IMR-90 (cell line): ENCODE measurements at regions not wholly inside any gene's neighbourhood (a gene's known extent, or its start where the extent isn't known, plus 50 kb on each side); places are given as distances from the start of the nearest gene placed in this dataset.

Experiments
- ATAC-seq: fragments of 200-7000 bp; cut with Tn5 transposase; 2 replicates; pipeline ENCODE4 v1.9.1; 2020; ENCODE audit warnings: low read depth, mild to moderate bottlenecking, moderate library complexity
- BruUV-seq: library from RNA; stranded (reverse); fragments of 400-500 nt; replicated peaks from 2 replicates; lab custom pipeline; 2021; lab: Mats Ljungman, UMichigan
- CTCF ChIA-PET: fragments of 300-600 bp; formaldehyde crosslinking; extraction: SDS; loops from one replicate; lab custom pipeline; 2021; ENCODE audit warnings: antibody characterized with exemption; lab: Yijun Ruan, JAX
- POLR2A ChIA-PET: fragments of 300-600 bp; sonication (Branson Sonifier 250); formaldehyde crosslinking; loops from one replicate; lab custom pipeline; 2022; ENCODE audit warnings: antibody characterized with exemption; ENCODE audit not compliant: unreplicated experiment; lab: Charles Lee
- DNase-seq: peaks from one replicate; pipeline ENCODE4 v3.0.0; 2013
- H2AFZ ChIP-seq: replicated peaks from 2 replicates; pipeline ENCODE3; 2013; ENCODE audit warnings: low read length, mild to moderate bottlenecking; ENCODE audit not compliant: poor library complexity
- H2AK5ac ChIP-seq: 2 replicates; pipeline ENCODE4 v1.6.1; 2013; ENCODE audit warnings: low read depth, low read length, inconsistent platforms
- H2AK9ac ChIP-seq: replicated peaks from 2 replicates; pipeline ENCODE3; 2013; ENCODE audit warnings: mild to moderate bottlenecking, low read depth, low read length, moderate library complexity; ENCODE audit not compliant: poor library complexity
- H2BK120ac ChIP-seq: 2 replicates; pipeline ENCODE4 v1.6.1; 2013; ENCODE audit warnings: low read depth, low read length, inconsistent platforms
- H2BK15ac ChIP-seq: 3 replicates; pipeline ENCODE4 v1.6.1; 2013; ENCODE audit warnings: low read depth, low read length, inconsistent platforms
- H2BK20ac ChIP-seq: 2 replicates; pipeline ENCODE4 v1.6.1; 2013; ENCODE audit warnings: low read depth, mild to moderate bottlenecking, inconsistent platforms, low read length, moderate library complexity
- H2BK5ac ChIP-seq: 2 replicates; pipeline ENCODE4 v1.6.1; 2013; ENCODE audit warnings: mild to moderate bottlenecking, low read depth, low read length, inconsistent platforms; ENCODE audit not compliant: poor library complexity, severe bottlenecking
- H3K14ac ChIP-seq: replicated peaks from 2 replicates; pipeline ENCODE4 v1.6.1; 2013; ENCODE audit warnings: low read depth, low read length, inconsistent platforms
- H3K18ac ChIP-seq: 2 replicates; pipeline ENCODE4 v1.6.1; 2013; ENCODE audit warnings: low read depth, low read length, control low read depth
- H3K23ac ChIP-seq: 2 replicates; pipeline ENCODE4 v1.6.1; 2013; ENCODE audit warnings: low read depth, low read length, inconsistent platforms
- H3K27ac ChIP-seq: 2 replicates; pipeline ENCODE4 v1.5.1; 2013; ENCODE audit warnings: mild to moderate bottlenecking, control low read depth, low read length; ENCODE audit not compliant: insufficient read depth
- H3K27me3 ChIP-seq: 2 replicates; pipeline ENCODE4 v1.6.1; 2013; ENCODE audit warnings: low read length; ENCODE audit not compliant: control insufficient read depth, insufficient read depth
- H3K36me3 ChIP-seq: 2 replicates; pipeline ENCODE4 v1.6.1; 2013; ENCODE audit warnings: low read length, mixed read lengths; ENCODE audit not compliant: control insufficient read depth, insufficient read depth
- H3K4ac ChIP-seq: 2 replicates; pipeline ENCODE4 v1.6.1; 2013; ENCODE audit warnings: low read depth, low read length, inconsistent platforms
- H3K4me1 ChIP-seq: 2 replicates; pipeline ENCODE4 v1.6.1; 2013; ENCODE audit warnings: low read length, mixed read lengths; ENCODE audit not compliant: control insufficient read depth, insufficient read depth
- H3K4me2 ChIP-seq: 2 replicates; pipeline ENCODE4 v1.6.1; 2013; ENCODE audit warnings: low read depth, mild to moderate bottlenecking, control low read depth, low read length, moderate library complexity
- H3K4me3 ChIP-seq: 2 replicates; pipeline ENCODE4 v1.5.1; 2013; ENCODE audit warnings: low read depth, mild to moderate bottlenecking, control low read depth, low read length, moderate library complexity; ENCODE audit not compliant: insufficient read depth
- H3K56ac ChIP-seq: 2 replicates; pipeline ENCODE4 v1.6.1; 2013; ENCODE audit warnings: low read length, inconsistent platforms; ENCODE audit not compliant: insufficient read depth; ENCODE audit errors: extremely low read depth
- H3K79me1 ChIP-seq, 2 experiments: 2 replicates each; pipeline ENCODE4 v1.6.1; 2013; ENCODE audit warnings: low read length in 2 of 2, inconsistent platforms in 1 of 2, low read depth in 1 of 2
- H3K9ac ChIP-seq: 2 replicates; pipeline ENCODE4 v1.6.1; 2013; ENCODE audit warnings: low read depth, low read length, control low read depth
- H3K9me1 ChIP-seq: 2 replicates; pipeline ENCODE4 v1.6.1; 2013; ENCODE audit warnings: low read length, inconsistent platforms; ENCODE audit not compliant: insufficient read depth
- H3K9me3 ChIP-seq: 2 replicates; pipeline ENCODE4 v1.6.1; 2013; ENCODE audit warnings: low read length; ENCODE audit not compliant: control insufficient read depth, insufficient read depth
- H4K20me1 ChIP-seq: 2 replicates; pipeline ENCODE4 v1.6.1; 2013; ENCODE audit warnings: low read length, inconsistent platforms; ENCODE audit not compliant: insufficient read depth
- H4K5ac ChIP-seq: 2 replicates; pipeline ENCODE4 v1.6.1; 2013; ENCODE audit warnings: mild to moderate bottlenecking, low read depth, low read length, control low read depth
- H4K8ac ChIP-seq, 2 experiments: 2 replicates each; pipeline ENCODE4 v1.6.1; 2013; ENCODE audit warnings: low read depth in 2 of 2, low read length in 2 of 2, control low read depth in 1 of 2, inconsistent platforms in 1 of 2
- H4K91ac ChIP-seq: 2 replicates; pipeline ENCODE4 v1.6.1; 2013; ENCODE audit warnings: low read depth, low read length, inconsistent platforms; ENCODE audit not compliant: insufficient read depth
- CHD1 ChIP-seq: IDR thresholded peaks from 2 replicates; pipeline ENCODE4 v1.6.1; 2012; ENCODE audit warnings: low read depth, low read length, improper control_type of control experiment
- MAZ ChIP-seq: IDR thresholded peaks from 2 replicates; pipeline ENCODE4 v1.6.1; 2012; ENCODE audit warnings: low read depth, mild to moderate bottlenecking, low read length, improper control_type of control experiment, moderate library complexity, borderline replicate concordance
- MXI1 ChIP-seq: IDR thresholded peaks from 2 replicates; pipeline ENCODE4 v1.6.1; 2012; ENCODE audit warnings: low read depth, mild to moderate bottlenecking, low read length, moderate library complexity, borderline replicate concordance
- NFE2L2 ChIP-seq: fragments of 150-350 bp; IDR thresholded peaks from 2 replicates; pipeline ENCODE4 v1.6.1; 2016; ENCODE audit warnings: low read depth, mild to moderate bottlenecking, low read length
- POLR2A ChIP-seq: IDR thresholded peaks from 2 replicates; pipeline ENCODE4 v1.6.1; 2012; ENCODE audit warnings: mild to moderate bottlenecking, low read depth, low read length
- RAD21 ChIP-seq: IDR thresholded peaks from 2 replicates; pipeline ENCODE4 v1.6.1; 2012; ENCODE audit warnings: low read length, improper control_type of control experiment
- RCOR1 ChIP-seq: IDR thresholded peaks from 2 replicates; pipeline ENCODE4 v1.6.1; 2012; ENCODE audit warnings: mild to moderate bottlenecking, low read length, improper control_type of control experiment; ENCODE audit not compliant: insufficient replicate concordance
- RFX5 ChIP-seq: IDR thresholded peaks from 2 replicates; pipeline ENCODE4 v1.8.0; 2012; ENCODE audit warnings: low read depth, mild to moderate bottlenecking, low read length, moderate library complexity
- SMC3 ChIP-seq: fragments of 150-350 bp; IDR thresholded peaks from 2 replicates; pipeline ENCODE4 v1.6.1; 2016; ENCODE audit warnings: low read depth, mild to moderate bottlenecking, antibody characterized with exemption, low read length, moderate library complexity
- WGBS, 2 experiments: methylation state at CpG; one replicate each; pipeline versions ENCODE4 v1.1.5 to v1.1.7; 2013; ENCODE audit warnings: missing lambda C conversion rate in 2 of 2; ENCODE audit not compliant: insufficient read length in 1 of 2; ENCODE audit errors: extremely low coverage in 2 of 2; 5-methylcytosine and 5-hydroxymethylcytosine counted together
- dilution Hi-C: fragments of 300-500 bp; cut with HindIII; formaldehyde crosslinking; loops from one replicate; pipeline ENCODE4 v1.14.3; 2018; ENCODE audit warnings: low sequenced_read_pairs; ENCODE audit not compliant: unreplicated experiment
- in situ Hi-C: fragments of 300-500 bp; cut with MboI; formaldehyde crosslinking; loops from 3 replicates; pipeline ENCODE4 v1.14.3; 2019; ENCODE audit warnings: low sequenced_read_pairs, inconsistent platforms, mixed read lengths
- intact Hi-C: fragments of 100-400 bp; cut with micrococcal nuclease; formaldehyde crosslinking; loops from 2 replicates; pipeline ENCODE4 v1.10.0; 2022
- TF ChIP-seq, protein P1 (sequence below): conservative IDR thresholded peaks from 2 replicates; pipeline ENCODE4 v1.5.1; 2012; ENCODE audit warnings: mild to moderate bottlenecking, low read depth, low read length, improper control_type of control experiment

DNA sequence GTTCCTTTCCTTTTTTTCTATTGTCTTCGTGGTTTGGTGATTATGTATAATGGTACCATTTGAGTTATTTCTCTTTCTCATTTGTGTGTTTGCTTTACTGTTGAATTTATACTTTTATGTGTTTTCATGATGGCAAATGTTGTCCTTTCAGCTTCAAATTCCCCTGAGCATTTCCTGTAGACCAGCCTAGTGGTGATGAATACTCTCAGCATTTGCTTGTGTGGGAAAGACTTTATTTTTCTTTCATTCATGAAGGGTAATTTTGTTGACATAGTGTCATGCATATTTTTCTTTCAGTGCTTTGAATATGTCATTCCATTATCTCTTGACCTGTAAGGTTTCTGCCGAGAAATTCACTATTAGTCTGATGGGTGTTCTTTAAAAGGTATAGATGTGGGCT lies 166.6 kb upstream of the GORAB start:
- H3K56ac ChIP-seq, result no peak overlapping the region
- TF ChIP-seq MAZ (no peak), CHD1 (no peak), SMC3 (no peak), RCOR1 (no peak), NFE2L2 (no peak), POLR2A (no peak), MXI1 (no peak), RFX5 (no peak), RAD21 (no peak)
- TF ChIP-seq, protein P1, sequence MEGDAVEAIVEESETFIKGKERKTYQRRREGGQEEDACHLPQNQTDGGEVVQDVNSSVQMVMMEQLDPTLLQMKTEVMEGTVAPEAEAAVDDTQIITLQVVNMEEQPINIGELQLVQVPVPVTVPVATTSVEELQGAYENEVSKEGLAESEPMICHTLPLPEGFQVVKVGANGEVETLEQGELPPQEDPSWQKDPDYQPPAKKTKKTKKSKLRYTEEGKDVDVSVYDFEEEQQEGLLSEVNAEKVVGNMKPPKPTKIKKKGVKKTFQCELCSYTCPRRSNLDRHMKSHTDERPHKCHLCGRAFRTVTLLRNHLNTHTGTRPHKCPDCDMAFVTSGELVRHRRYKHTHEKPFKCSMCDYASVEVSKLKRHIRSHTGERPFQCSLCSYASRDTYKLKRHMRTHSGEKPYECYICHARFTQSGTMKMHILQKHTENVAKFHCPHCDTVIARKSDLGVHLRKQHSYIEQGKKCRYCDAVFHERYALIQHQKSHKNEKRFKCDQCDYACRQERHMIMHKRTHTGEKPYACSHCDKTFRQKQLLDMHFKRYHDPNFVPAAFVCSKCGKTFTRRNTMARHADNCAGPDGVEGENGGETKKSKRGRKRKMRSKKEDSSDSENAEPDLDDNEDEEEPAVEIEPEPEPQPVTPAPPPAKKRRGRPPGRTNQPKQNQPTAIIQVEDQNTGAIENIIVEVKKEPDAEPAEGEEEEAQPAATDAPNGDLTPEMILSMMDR, result no peak
- H2AK9ac ChIP-seq, result no peak overlapping the region
- no peak overlapping the region for H3K27ac ChIP-seq
- H2BK20ac ChIP-seq, result no peak overlapping the region
- no peak overlapping the region for H2AK5ac ChIP-seq
- CTCF ChIA-PET, result no interaction called here
- H3K27me3 ChIP-seq, result no peaks in the 10 kb centered on the region
- no peak overlapping the region for H4K91ac ChIP-seq
- no peak overlapping the region for H4K5ac ChIP-seq
- no peak overlapping the region for H3K4me3 ChIP-seq
- ATAC-seq (no peak), DNase-seq (no peak)
- no peak overlapping the region for H3K4ac ChIP-seq
- H2AFZ ChIP-seq, result no peak overlapping the region
- H3K9me3 ChIP-seq, result no peaks in the 10 kb centered on the region
- H2BK15ac ChIP-seq, result no peak overlapping the region
- H4K20me1 ChIP-seq, result no peaks in the 10 kb centered on the region
- no peak overlapping the region for H3K23ac ChIP-seq
- POLR2A ChIA-PET, result no interaction called here
- H3K36me3 ChIP-seq, result no peaks in the 10 kb centered on the region
- no peak overlapping the region for H3K18ac ChIP-seq
- H4K8ac ChIP-seq, result no peak overlapping the region
- in situ Hi-C loops, result no loop called here
- no peak overlapping the region for H2BK5ac ChIP-seq
- no TSS peak for BruUV-seq
- H3K9me1 ChIP-seq, result 0 out of 2 replicates have a peak, but pooled peaks cover 2% of the 10 kb centered on the region
- H2BK120ac ChIP-seq, result no peak overlapping the region
- H3K4me1 ChIP-seq, result no peaks in the 10 kb centered on the region
- H3K14ac ChIP-seq, result no peak overlapping the region
- H3K4me2 ChIP-seq, result no peak overlapping the region
- no CpG with 5 or more reads among the region's 2 CpGs for WGBS, 2 experiments
- dilution Hi-C loops, result no loop called here
- no peak overlapping the region for H3K9ac ChIP-seq
- intact Hi-C loops, result no loop called here
- no peaks in the 10 kb centered on the region for H3K79me1 ChIP-seq
